CD14-positive monocyte (primary cell): ENCODE measurements at regions not wholly inside any gene's neighbourhood (a gene's known extent, or its start where the extent isn't known, plus 50 kb on each side); places are given as distances from the start of the nearest gene placed in this dataset.

Experiments used
- DNase-seq, 3 donors: peaks; one replicate each; pipeline ENCODE4 v3.0.0-alpha.2; 2011 to 2022
- H2AFZ ChIP-seq: 2 replicates; pipeline ENCODE4 v1.6.0; 2012; ENCODE audit warnings: mild to moderate bottlenecking, low read depth, low read length, inconsistent platforms; ENCODE audit not compliant: insufficient read depth, poor library complexity, severe bottlenecking
- H3K27ac ChIP-seq, 2 donors: 1 replicate in 1 of 2; 2 replicates in 1 of 2; pipeline ENCODE4 v1.5.1; 2012 to 2013; ENCODE audit warnings: low read length in 2 of 2, control low read depth in 1 of 2, inconsistent platforms in 1 of 2, low read depth in 1 of 2, mild to moderate bottlenecking in 1 of 2
- H3K27me3 ChIP-seq, 2 donors: one replicate each; pipeline versions ENCODE4 v1.6.0 to v1.6.1; 2011 to 2013; ENCODE audit warnings: low read length in 2 of 2; ENCODE audit not compliant: control insufficient read depth in 2 of 2, insufficient read depth in 2 of 2
- H3K36me3 ChIP-seq, 2 donors: replicated peaks in 1 of 2; 1 replicate in 1 of 2; 2 replicates in 1 of 2; pipeline versions ENCODE4 v1.5.1 to v1.6.1; 2012 to 2013; ENCODE audit warnings: low read length in 2 of 2, control low read depth in 1 of 2, inconsistent platforms in 1 of 2, mild to moderate bottlenecking in 1 of 2; ENCODE audit not compliant: insufficient read depth in 2 of 2, control insufficient read depth in 1 of 2
- H3K4me1 ChIP-seq, 2 donors: 1 replicate in 1 of 2; 2 replicates in 1 of 2; pipeline versions ENCODE4 v1.5.1 to v1.6.1; 2012 to 2013; ENCODE audit warnings: low read length in 2 of 2, control low read depth in 1 of 2, inconsistent platforms in 1 of 2, mild to moderate bottlenecking in 1 of 2, moderate library complexity in 1 of 2; ENCODE audit not compliant: insufficient read depth in 2 of 2, control insufficient read depth in 1 of 2
- H3K4me2 ChIP-seq: replicated peaks from 2 replicates; pipeline ENCODE3; 2012; ENCODE audit warnings: low read length, moderate library complexity, mild to moderate bottlenecking; ENCODE audit not compliant: poor library complexity, severe bottlenecking; ENCODE audit errors: extremely low read depth
- H3K4me3 ChIP-seq, 3 experiments: fragments of 200-600 bp in 1 of 3; sonication (generic) in 1 of 3; replicated peaks in 1 of 3; 1 replicate in 2 of 3; 2 replicates in 1 of 3; pipeline ENCODE4 v1.5.1; 2011 to 2013; ENCODE audit warnings: low read length in 3 of 3, mild to moderate bottlenecking in 3 of 3, control low read depth in 2 of 3, low read depth in 2 of 3, inconsistent platforms in 1 of 3, moderate library complexity in 1 of 3
- H3K79me2 ChIP-seq: 2 replicates; pipeline ENCODE4 v1.6.0; 2012; ENCODE audit warnings: mild to moderate bottlenecking, control low read depth, inconsistent platforms, low read length, moderate library complexity; ENCODE audit not compliant: insufficient read depth
- H3K9ac ChIP-seq: 2 replicates; pipeline ENCODE4 v1.6.0; 2017; ENCODE audit warnings: low read length, mild to moderate bottlenecking; ENCODE audit not compliant: insufficient read depth, poor library complexity, severe bottlenecking
- H3K9me3 ChIP-seq, 2 donors: replicated peaks in 1 of 2; 1 replicate in 1 of 2; 2 replicates in 1 of 2; pipeline versions ENCODE4 v1.5.1 to v1.6.1; 2012 to 2013; ENCODE audit warnings: low read length in 2 of 2, control low read depth in 1 of 2; ENCODE audit not compliant: control insufficient read depth in 1 of 2, insufficient read depth in 1 of 2
- H4K20me1 ChIP-seq: 2 replicates; pipeline ENCODE4 v1.6.0; 2012; ENCODE audit warnings: mild to moderate bottlenecking, low read length, control low read depth, moderate library complexity; ENCODE audit not compliant: insufficient read depth
- H3K27ac Mint-ChIP-seq, 7 donors: one replicate each; pipeline ENCODE4 v1.8.0; 2020; ENCODE audit warnings: mild to moderate bottlenecking in 7 of 7, mixed read lengths in 7 of 7, moderate library complexity in 6 of 7, inconsistent platforms in 2 of 7
- H3K27me3 Mint-ChIP-seq, 3 donors: one replicate each; pipeline ENCODE4 v1.8.0; 2021 to 2022; ENCODE audit warnings: low read depth in 3 of 3, mild to moderate bottlenecking in 3 of 3, mixed read lengths in 3 of 3, moderate library complexity in 3 of 3, inconsistent platforms in 1 of 3
- H3K36me3 Mint-ChIP-seq, 2 donors: one replicate each; pipeline ENCODE4 v1.8.0; 2020; ENCODE audit warnings: mixed read lengths in 2 of 2, inconsistent platforms in 1 of 2, mild to moderate bottlenecking in 1 of 2
- H3K4me1 Mint-ChIP-seq: one replicate; pipeline ENCODE4 v1.8.0; 2020; ENCODE audit warnings: mild to moderate bottlenecking, mixed read lengths
- H3K4me3 Mint-ChIP-seq, 2 donors: one replicate each; pipeline ENCODE4 v1.8.0; 2020; ENCODE audit warnings: mild to moderate bottlenecking in 2 of 2, mixed read lengths in 2 of 2, moderate library complexity in 1 of 2
- H3K9me3 Mint-ChIP-seq, 7 donors: one replicate each; pipeline ENCODE4 v1.8.0; 2020 to 2022; ENCODE audit warnings: mixed read lengths in 7 of 7, mild to moderate bottlenecking in 6 of 7, moderate library complexity in 6 of 7, inconsistent platforms in 2 of 7
- WGBS: methylation state at CpG from one replicate; pipeline ENCODE4 v1.1.5; 2013; ENCODE audit warnings: missing lambda C conversion rate; ENCODE audit not compliant: insufficient coverage; 5-methylcytosine and 5-hydroxymethylcytosine counted together
- intact Hi-C, 2 donors: fragments of 100-400 bp; cut with micrococcal nuclease; formaldehyde crosslinking; loops; one replicate each; pipeline versions ENCODE4 v1.15.0 to v1.15.1; 2023
- TF ChIP-seq, protein P1 (sequence below): fragments of 200-600 bp; IDR thresholded peaks from one replicate; pipeline ENCODE4 v1.8.0; 2022; ENCODE audit warnings: antibody characterized with exemption, mild to moderate bottlenecking

DNA sequence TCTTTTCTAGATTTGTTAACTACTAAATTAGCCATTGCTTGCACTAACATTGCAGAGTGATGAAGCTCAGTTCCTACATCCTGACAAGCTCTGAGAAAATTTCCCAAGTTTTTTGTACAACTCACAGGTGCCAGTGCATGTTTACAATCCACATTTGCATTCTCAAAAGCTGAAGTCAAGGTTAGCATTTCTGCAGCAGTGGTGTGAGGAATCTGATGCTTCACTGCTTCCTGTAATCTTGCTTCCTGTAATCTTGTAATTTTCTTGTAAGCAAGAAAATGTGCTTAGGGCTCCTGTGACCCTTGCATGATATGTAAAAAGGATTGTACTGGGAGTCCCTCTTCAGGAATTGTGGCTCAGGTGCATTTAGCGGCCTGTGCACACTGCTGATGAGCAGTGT, 207.4 kb upstream of the CXCL13 start:
- no peak for DNase-seq
- WGBS = no CpG with 5 or more reads among the region's 1 CpG
- peaks cover 0 to 7% (median 2%) of the 10 kb centered on the region in 7 donors for H3K9me3 Mint-ChIP-seq
- H3K79me2 ChIP-seq = no peaks in the 10 kb centered on the region
- H3K4me3 ChIP-seq = no peak overlapping the region
- no peak overlapping the region for H3K27ac ChIP-seq
- no peak overlapping the region for H3K4me2 ChIP-seq
- H2AFZ ChIP-seq = no peak overlapping the region
- no peaks in the 10 kb centered on the region for H3K4me1 Mint-ChIP-seq
- TF ChIP-seq, protein P1, sequence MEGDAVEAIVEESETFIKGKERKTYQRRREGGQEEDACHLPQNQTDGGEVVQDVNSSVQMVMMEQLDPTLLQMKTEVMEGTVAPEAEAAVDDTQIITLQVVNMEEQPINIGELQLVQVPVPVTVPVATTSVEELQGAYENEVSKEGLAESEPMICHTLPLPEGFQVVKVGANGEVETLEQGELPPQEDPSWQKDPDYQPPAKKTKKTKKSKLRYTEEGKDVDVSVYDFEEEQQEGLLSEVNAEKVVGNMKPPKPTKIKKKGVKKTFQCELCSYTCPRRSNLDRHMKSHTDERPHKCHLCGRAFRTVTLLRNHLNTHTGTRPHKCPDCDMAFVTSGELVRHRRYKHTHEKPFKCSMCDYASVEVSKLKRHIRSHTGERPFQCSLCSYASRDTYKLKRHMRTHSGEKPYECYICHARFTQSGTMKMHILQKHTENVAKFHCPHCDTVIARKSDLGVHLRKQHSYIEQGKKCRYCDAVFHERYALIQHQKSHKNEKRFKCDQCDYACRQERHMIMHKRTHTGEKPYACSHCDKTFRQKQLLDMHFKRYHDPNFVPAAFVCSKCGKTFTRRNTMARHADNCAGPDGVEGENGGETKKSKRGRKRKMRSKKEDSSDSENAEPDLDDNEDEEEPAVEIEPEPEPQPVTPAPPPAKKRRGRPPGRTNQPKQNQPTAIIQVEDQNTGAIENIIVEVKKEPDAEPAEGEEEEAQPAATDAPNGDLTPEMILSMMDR = no peak
- H3K9ac ChIP-seq = no peak overlapping the region
- H3K27ac Mint-ChIP-seq = no peak overlapping the region
- intact Hi-C loops = no loop called here
- no peaks in the 10 kb centered on the region for H3K36me3 ChIP-seq
- no peaks in the 10 kb centered on the region for H3K4me1 ChIP-seq
- H3K9me3 ChIP-seq = no peaks in the 10 kb centered on the region
- H3K27me3 ChIP-seq = no peaks in the 10 kb centered on the region
- no peaks in the 10 kb centered on the region for H4K20me1 ChIP-seq
- H3K4me3 Mint-ChIP-seq = no peak overlapping the region
- no peaks in the 10 kb centered on the region for H3K36me3 Mint-ChIP-seq
- peaks cover 0 to 5% (median 2%) of the 10 kb centered on the region in 3 donors for H3K27me3 Mint-ChIP-seq

DNA sequence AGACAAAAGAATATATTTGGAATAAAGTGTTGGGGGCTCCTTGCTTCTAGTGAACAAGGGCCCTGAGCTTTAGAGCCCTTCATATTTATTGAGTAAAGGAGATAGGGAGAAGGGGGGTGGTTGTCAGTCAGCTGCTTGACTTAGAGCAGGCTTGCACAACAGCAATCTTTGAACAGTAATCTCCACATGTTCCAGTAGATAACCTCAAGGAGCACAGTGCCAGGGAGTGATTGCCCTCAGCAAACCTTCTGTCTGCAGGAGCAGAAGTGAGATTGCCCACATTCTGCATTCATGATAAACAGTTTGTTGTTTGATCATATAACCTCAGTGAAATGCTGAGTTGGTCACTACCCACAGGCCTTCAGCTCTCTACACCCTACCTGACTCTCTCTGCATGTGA, 205.8 kb upstream of the CXCL13 start:
- Histone ChIP-seq H2AFZ (no peak overlapping the region), H3K27ac (no peak overlapping the region), H3K79me2 (no peaks in the 10 kb centered on the region), H3K4me2 (no peak overlapping the region), H3K4me1 (no peaks in the 10 kb centered on the region), H3K36me3 (no peaks in the 10 kb centered on the region), H3K9ac (no peak overlapping the region), H4K20me1 (no peaks in the 10 kb centered on the region), H3K9me3 (no peaks in the 10 kb centered on the region), H3K4me3 (no peak overlapping the region), H3K27me3 (no peaks in the 10 kb centered on the region)
- Mint-ChIP-seq H3K4me1 (no peaks in the 10 kb centered on the region), H3K9me3 (peaks cover 0 to 7% (median 2%) of the 10 kb centered on the region in 7 donors), H3K27ac (no peak overlapping the region), H3K4me3 (no peak overlapping the region), H3K36me3 (no peaks in the 10 kb centered on the region), H3K27me3 (peaks cover 0 to 5% (median 3%) of the 10 kb centered on the region in 3 donors)
- no peak for DNase-seq
- TF ChIP-seq, protein P1 = no peak
- intact Hi-C loops = no loop called here
